NT2/D1 (cell line): ENCODE measurements at regions not wholly inside any gene's neighbourhood (a gene's known extent, or its start where the extent isn't known, plus 50 kb on each side); places are given as distances from the start of the nearest gene placed in this dataset.

Source experiments
- DNase-seq: peaks from one replicate; pipeline ENCODE4 v3.0.0-alpha.2; 2011; ENCODE audit warnings: low read depth, low spot score
- H3K27me3 ChIP-seq: 2 replicates; pipeline ENCODE4 v1.6.0; 2011; ENCODE audit warnings: mild to moderate bottlenecking; ENCODE audit not compliant: insufficient read length, insufficient read depth
- H3K36me3 ChIP-seq: 2 replicates; pipeline ENCODE4 v1.6.1; 2011; ENCODE audit warnings: mild to moderate bottlenecking, low read length, mixed read lengths; ENCODE audit not compliant: insufficient read depth, insufficient read length
- H3K4me1 ChIP-seq: 2 replicates; pipeline ENCODE4 v1.5.1; 2011; ENCODE audit not compliant: insufficient read depth, insufficient read length
- H3K4me3 ChIP-seq: 2 replicates; pipeline ENCODE4 v1.5.1; 2011; ENCODE audit warnings: low read depth; ENCODE audit not compliant: insufficient read length
- H3K9ac ChIP-seq: 2 replicates; pipeline ENCODE4 v1.6.0; 2011; ENCODE audit warnings: low read depth; ENCODE audit not compliant: insufficient read length
- H3K9me3 ChIP-seq: 2 replicates; pipeline ENCODE4 v1.5.1; 2011; ENCODE audit warnings: mild to moderate bottlenecking, low read length; ENCODE audit not compliant: insufficient read depth
- SUZ12 ChIP-seq: IDR thresholded peaks from 2 replicates; pipeline ENCODE4 v1.6.1; 2011; ENCODE audit not compliant: insufficient read length, insufficient read depth; ENCODE audit errors: extremely low read depth
- YY1 ChIP-seq: IDR thresholded peaks from 2 replicates; pipeline ENCODE4 v1.6.1; 2011; ENCODE audit not compliant: insufficient read length, insufficient read depth
- ZNF274 ChIP-seq: IDR thresholded peaks from 2 replicates; pipeline ENCODE4 v1.6.1; 2011; ENCODE audit warnings: mild to moderate bottlenecking, low read depth, low read length

- Histone ChIP-seq H3K36me3 (no peaks in the 10 kb centered on the region), H3K9ac (no peak overlapping the region), H3K27me3 (no peaks in the 10 kb centered on the region), H3K4me1 (no peaks in the 10 kb centered on the region), H3K9me3 (no peaks in the 10 kb centered on the region), H3K4me3 (no peak overlapping the region)
- DNase-seq, result no peak
- no peak for TF ChIP-seq YY1
- no peak for TF ChIP-seq ZNF274
- no peak for TF ChIP-seq SUZ12
These were observed 84.6 kb upstream of the CCDC196 start for GRCh38 chr14:66401449-66402095.

DNA sequence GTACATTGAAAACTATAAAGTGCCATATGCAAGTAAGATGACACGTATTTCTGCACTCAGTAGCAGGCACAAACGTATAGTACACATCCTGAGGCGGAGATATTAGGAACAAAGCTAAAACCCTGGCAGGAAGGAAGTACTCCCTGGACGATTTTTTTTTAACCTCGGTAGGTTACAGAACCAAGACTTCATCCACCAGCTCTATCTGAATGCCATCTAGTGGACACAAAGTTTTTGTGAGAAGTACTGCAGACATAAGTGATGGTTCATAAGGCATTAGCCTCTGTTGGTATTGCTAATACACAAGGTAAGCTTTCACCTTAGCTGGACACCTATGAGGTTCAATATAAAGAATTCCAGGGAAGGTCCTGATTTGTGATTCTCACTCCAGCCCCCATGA lies 83.0 kb upstream of the CCDC196 start:
- H3K27me3 ChIP-seq, result no peaks in the 10 kb centered on the region
- H3K4me3 ChIP-seq, result no peak overlapping the region
- no peak overlapping the region for H3K9ac ChIP-seq
- DNase-seq, result no peak
- no peaks in the 10 kb centered on the region for H3K9me3 ChIP-seq
- TF ChIP-seq SUZ12, result no peak
- no peak for TF ChIP-seq ZNF274
- no peaks in the 10 kb centered on the region for H3K36me3 ChIP-seq
- no peaks in the 10 kb centered on the region for H3K4me1 ChIP-seq

- Histone ChIP-seq H3K9me3 (no peaks in the 10 kb centered on the region), H3K4me1 (no peaks in the 10 kb centered on the region), H3K4me3 (no peak overlapping the region), H3K9ac (no peak overlapping the region), H3K36me3 (no peaks in the 10 kb centered on the region), H3K27me3 (no peaks in the 10 kb centered on the region)
- no peak for DNase-seq
- TF ChIP-seq YY1, result no peak
- no peak for TF ChIP-seq SUZ12
- TF ChIP-seq ZNF274, result no peak
These were observed 82.1 kb upstream of the CCDC196 start for GRCh38 chr14:66404051-66404545.

GRCh38 chr14:66405158-66405557 lies 81.0 kb upstream of the CCDC196 start:
- no peaks in the 10 kb centered on the region for H3K36me3 ChIP-seq
- no peak overlapping the region for H3K4me3 ChIP-seq
- no peaks in the 10 kb centered on the region for H3K27me3 ChIP-seq
- no peak for DNase-seq
- no peaks in the 10 kb centered on the region for H3K4me1 ChIP-seq
- TF ChIP-seq YY1 (no peak), ZNF274 (no peak), SUZ12 (no peak)
- H3K9ac ChIP-seq, result no peak overlapping the region
- no peaks in the 10 kb centered on the region for H3K9me3 ChIP-seq

DNA sequence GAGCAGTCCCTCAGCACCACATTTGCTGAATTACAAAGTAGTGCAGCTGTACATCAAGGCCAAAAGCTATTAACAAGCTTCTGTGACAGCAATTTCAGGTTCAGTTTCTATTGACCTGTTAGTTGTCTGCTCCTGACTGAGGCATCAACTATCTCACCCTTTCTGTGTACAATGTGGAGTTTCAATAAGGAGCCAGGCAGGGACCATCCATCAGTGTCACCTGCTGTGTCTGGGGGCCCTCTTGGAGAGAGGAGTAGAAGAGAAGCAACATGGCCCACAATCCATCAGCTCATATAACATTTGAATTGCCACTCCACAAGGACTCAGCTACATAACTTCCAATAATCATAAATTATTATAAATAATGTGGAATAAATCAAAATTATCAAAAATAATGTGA lies 72.3 kb upstream of the CCDC196 start:
- DNase-seq, result no peak
- Histone ChIP-seq H3K36me3 (no peaks in the 10 kb centered on the region), H3K4me3 (no peak overlapping the region), H3K4me1 (no peaks in the 10 kb centered on the region), H3K9ac (no peak overlapping the region), H3K9me3 (no peaks in the 10 kb centered on the region; the same call in 1 of the 2 replicates), H3K27me3 (no peaks in the 10 kb centered on the region)
- TF ChIP-seq YY1 (no peak), SUZ12 (no peak), ZNF274 (no peak)

GRCh38 chr14:66414511-66414910 lies 71.7 kb upstream of the CCDC196 start:
- Histone ChIP-seq H3K27me3 (no peaks in the 10 kb centered on the region), H3K4me1 (no peaks in the 10 kb centered on the region), H3K36me3 (no peaks in the 10 kb centered on the region), H3K4me3 (no peak overlapping the region), H3K9ac (no peak overlapping the region), H3K9me3 (no peaks in the 10 kb centered on the region; the same call in 1 of the 2 replicates)
- no peak for DNase-seq
- TF ChIP-seq ZNF274 (no peak), SUZ12 (no peak), YY1 (no peak)

DNA sequence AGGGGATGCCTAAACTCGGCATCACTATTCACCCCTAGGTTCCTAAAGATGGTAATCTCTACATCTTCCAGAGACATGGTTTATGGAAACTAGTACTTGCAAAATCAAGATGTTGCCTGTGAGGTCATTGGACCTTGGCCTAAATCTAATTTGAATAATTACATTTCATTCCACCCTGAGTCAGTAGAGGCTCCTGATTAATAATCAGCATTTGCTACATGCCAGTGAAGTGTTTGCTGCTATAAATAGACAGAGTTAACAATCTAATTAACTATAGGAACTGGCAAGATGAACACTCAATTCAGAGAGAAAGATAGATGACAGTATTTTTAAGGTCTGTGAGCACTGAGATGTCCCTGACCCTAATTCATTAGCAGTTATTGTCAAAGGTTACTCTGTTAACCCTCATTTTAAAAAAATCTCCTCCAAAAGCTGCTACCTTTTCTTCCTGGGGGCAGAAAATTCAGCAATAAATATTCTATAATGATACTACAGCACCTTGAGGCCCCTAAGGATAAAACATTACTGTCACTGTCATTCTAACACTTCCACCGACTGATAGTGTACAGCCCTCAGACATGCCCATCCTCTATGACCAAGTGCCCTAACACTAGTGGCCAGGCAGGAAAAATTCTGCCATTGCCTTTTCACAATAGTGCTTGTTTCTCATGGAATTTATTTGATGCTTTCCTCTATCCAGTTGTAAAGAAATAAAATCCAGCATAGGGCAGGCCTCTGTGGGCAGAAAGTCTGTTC lies 65.7 kb upstream of the CCDC196 start:
- no peak for DNase-seq
- TF ChIP-seq YY1 (no peak), SUZ12 (no peak), ZNF274 (no peak)
- no peaks in the 10 kb centered on the region for H3K36me3 ChIP-seq
- H3K9ac ChIP-seq, result no peak overlapping the region
- no peak overlapping the region for H3K4me3 ChIP-seq
- no peaks in the 10 kb centered on the region for H3K9me3 ChIP-seq
- H3K27me3 ChIP-seq, result no peaks in the 10 kb centered on the region
- H3K4me1 ChIP-seq, result no peaks in the 10 kb centered on the region
